HUES48 (cell line): ENCODE measurements at regions not wholly inside any gene's neighbourhood (a gene's known extent, or its start where the extent isn't known, plus 50 kb on each side); places are given as distances from the start of the nearest gene placed in this dataset.

Experiments used
- H3K27ac ChIP-seq: one replicate; pipeline ENCODE4 v1.7.0; 2013; ENCODE audit warnings: low read depth, low read length, inconsistent platforms
- H3K27me3 ChIP-seq: 2 replicates; pipeline ENCODE4 v1.6.1; 2013; ENCODE audit warnings: mild to moderate bottlenecking, low read length; ENCODE audit not compliant: control insufficient read depth, insufficient read depth
- H3K36me3 ChIP-seq: 2 replicates; pipeline ENCODE4 v1.6.1; 2013; ENCODE audit warnings: low read length; ENCODE audit not compliant: control insufficient read depth, insufficient read depth
- H3K4me1 ChIP-seq: 2 replicates; pipeline ENCODE4 v1.6.1; 2013; ENCODE audit warnings: mild to moderate bottlenecking, low read length; ENCODE audit not compliant: control insufficient read depth, insufficient read depth
- H3K4me3 ChIP-seq: 2 replicates; pipeline ENCODE4 v1.5.1; 2013; ENCODE audit warnings: mild to moderate bottlenecking, low read depth, low read length
- H3K9ac ChIP-seq: 2 replicates; pipeline ENCODE4 v1.6.1; 2013; ENCODE audit warnings: mild to moderate bottlenecking, low read depth, low read length, moderate library complexity
- H3K9me3 ChIP-seq: 2 replicates; pipeline ENCODE4 v1.6.1; 2013; ENCODE audit warnings: low read length; ENCODE audit not compliant: control insufficient read depth, insufficient read depth

DNA sequence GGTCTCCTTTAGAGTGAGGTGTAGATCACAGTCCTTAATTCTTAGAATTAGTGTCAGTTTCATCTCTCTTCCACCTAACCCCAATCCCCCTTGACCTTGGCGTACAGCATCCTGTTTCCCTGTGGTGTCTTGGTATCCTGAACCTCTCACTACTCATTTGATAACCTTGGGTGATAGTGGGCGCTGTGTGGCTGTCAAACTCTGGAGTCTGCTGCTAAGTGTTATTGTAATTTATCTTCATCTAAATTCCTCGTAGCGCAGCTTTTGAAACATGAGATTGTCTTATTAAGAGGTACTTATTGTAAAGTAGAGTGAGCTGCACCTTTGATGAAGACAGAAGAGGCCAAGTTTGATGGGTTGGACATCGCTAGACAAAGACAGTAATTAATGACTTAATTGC, 222.6 kb upstream of the SPRED2 start:
- Histone ChIP-seq H3K36me3 (no peaks in the 10 kb centered on the region), H3K9me3 (no peaks in the 10 kb centered on the region), H3K9ac (no peak overlapping the region), H3K27ac (no peak overlapping the region), H3K27me3 (no peaks in the 10 kb centered on the region), H3K4me1 (no peaks in the 10 kb centered on the region), H3K4me3 (no peak overlapping the region)

DNA sequence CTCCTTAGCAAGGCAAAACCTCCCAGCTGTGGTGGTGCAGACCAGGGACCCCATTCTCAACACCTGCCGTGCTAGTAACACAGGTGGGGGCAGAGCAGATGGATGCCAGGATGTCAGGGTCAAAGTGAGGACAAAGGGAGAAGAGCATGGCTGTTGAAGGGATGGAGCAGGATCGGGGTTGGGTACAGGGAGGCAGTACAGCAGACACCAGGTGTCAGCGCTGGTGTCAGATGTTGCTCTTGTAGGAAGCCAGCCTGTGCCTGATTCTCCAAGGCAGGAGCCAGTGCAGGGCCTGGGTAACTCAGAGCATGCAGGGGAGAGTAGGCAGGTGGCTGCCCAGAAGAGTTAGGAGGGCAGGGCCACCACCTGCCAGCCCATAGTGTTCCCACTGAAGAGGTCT, 222.1 kb upstream of the SPRED2 start:
- Histone ChIP-seq H3K27me3 (no peaks in the 10 kb centered on the region), H3K9me3 (no peaks in the 10 kb centered on the region), H3K36me3 (no peaks in the 10 kb centered on the region), H3K4me3 (no peak overlapping the region), H3K27ac (no peak overlapping the region), H3K4me1 (no peaks in the 10 kb centered on the region), H3K9ac (no peak overlapping the region)

DNA sequence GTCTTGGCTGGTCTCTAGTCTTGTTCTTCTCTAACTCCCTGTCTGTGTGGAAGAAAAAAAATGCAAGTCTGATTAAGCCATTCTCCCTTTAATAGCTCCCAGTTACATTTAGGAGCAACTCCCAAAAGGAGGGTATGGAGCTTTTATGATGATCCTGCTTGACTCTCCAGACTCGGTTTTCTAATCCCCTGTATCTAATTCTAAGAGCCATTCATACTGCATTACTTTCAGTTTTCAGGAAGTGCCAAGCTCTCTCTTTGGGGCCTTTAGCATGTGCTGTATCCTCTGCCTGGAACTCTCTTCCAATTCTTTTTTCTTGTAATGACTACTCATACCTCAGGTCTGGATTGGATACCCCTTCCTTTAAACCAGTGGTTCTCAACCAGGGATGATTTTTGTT, 219.7 kb upstream of the SPRED2 start:
- Histone ChIP-seq H3K9me3 (no peaks in the 10 kb centered on the region), H3K36me3 (no peaks in the 10 kb centered on the region), H3K4me1 (no peaks in the 10 kb centered on the region), H3K27ac (no peak overlapping the region), H3K27me3 (no peaks in the 10 kb centered on the region), H3K4me3 (no peak overlapping the region), H3K9ac (no peak overlapping the region)

DNA sequence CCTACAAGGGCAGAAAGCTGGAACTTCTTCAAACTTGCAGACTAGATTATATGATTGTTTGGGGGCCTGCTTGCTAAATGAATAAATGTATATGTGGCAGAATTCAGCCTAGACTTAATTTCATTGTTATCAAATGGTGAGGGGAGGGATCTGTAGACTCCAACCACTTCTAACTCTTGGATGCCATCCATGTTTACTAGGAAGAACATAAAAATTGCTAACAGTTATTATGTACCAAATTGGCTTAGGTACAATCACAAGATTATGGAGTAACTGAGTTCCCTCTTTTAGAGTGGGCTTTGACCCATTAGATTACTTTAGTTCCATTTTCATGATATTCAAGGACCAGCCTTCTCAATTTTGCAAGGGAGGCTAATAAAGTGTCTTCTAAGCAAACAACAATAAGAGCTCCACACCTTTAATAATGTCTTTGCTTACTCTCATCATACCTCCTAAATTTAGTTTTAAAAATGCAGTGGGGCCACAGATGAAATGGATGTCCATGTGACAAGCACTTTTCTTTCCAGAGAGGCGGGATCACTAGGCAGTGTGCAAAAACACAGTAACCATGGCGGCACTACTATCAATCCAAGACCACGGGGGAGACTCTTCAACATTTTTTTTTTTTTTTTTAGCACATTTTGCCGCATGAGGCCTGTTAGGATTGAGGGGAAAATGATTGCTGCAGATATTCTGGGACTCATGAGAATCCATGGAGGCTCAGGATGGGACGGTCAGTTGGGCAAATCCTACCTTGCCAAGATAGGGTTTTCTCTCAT, 217.6 kb upstream of the SPRED2 start:
- no peaks in the 10 kb centered on the region for H3K4me1 ChIP-seq
- no peaks in the 10 kb centered on the region for H3K9me3 ChIP-seq
- no peak overlapping the region for H3K27ac ChIP-seq
- H3K4me3 ChIP-seq = no peak overlapping the region
- no peaks in the 10 kb centered on the region for H3K36me3 ChIP-seq
- no peak overlapping the region for H3K9ac ChIP-seq
- no peaks in the 10 kb centered on the region for H3K27me3 ChIP-seq

DNA sequence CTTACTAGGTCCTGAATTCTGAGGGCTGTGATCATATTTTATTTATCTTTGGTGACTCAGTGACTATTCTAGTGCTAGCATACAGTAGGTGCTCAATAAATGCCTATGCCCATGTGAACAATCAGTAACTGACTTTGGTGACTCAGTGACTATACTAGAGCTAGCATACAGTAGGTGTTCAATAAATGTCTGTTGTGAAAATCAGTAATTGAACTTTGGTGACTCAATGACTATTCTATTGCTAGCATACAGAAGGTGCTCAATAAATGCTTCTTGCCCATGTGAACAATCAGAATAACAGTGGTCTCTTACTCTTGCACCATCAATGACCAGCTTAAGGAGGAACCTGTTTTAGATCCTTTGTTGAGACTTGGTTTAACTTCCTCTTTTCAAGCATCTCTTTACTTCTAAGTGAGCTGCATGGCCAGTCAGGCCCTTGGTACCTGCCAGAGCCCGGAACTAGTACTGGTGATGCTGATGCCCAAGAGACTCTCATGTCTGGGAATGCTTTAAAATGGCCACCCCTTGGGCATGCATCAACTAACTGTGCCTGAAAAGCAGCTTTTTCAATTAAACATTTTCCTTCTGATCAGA, 214.9 kb upstream of the SPRED2 start:
- no peaks in the 10 kb centered on the region for H3K36me3 ChIP-seq
- no peak overlapping the region for H3K4me3 ChIP-seq
- no peaks in the 10 kb centered on the region for H3K4me1 ChIP-seq
- no peaks in the 10 kb centered on the region for H3K9me3 ChIP-seq
- no peaks in the 10 kb centered on the region for H3K27me3 ChIP-seq
- no peak overlapping the region for H3K9ac ChIP-seq
- H3K27ac ChIP-seq = no peak overlapping the region

DNA sequence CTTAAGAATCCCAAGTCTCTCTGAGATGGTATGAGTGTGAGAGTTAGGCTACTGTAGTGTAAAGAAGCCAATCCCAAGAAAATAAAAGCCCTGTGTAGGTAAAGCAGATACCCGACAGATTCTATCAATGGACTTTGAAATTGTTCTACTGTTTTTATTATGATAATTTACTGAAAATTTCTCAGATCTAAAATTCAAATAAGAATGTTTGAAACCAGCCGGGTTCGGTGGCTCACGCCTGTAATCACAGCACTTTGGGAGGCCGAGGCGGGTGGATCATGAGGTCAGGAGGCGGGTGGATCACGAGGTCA, 208.3 kb upstream of the SPRED2 start:
- Histone ChIP-seq H3K27ac (no peak overlapping the region), H3K36me3 (no peaks in the 10 kb centered on the region), H3K27me3 (no peaks in the 10 kb centered on the region), H3K9ac (no peak overlapping the region), H3K9me3 (no peaks in the 10 kb centered on the region), H3K4me1 (0 out of 2 replicates have a peak, but pooled peaks cover 2% of the 10 kb centered on the region), H3K4me3 (no peak overlapping the region)

DNA sequence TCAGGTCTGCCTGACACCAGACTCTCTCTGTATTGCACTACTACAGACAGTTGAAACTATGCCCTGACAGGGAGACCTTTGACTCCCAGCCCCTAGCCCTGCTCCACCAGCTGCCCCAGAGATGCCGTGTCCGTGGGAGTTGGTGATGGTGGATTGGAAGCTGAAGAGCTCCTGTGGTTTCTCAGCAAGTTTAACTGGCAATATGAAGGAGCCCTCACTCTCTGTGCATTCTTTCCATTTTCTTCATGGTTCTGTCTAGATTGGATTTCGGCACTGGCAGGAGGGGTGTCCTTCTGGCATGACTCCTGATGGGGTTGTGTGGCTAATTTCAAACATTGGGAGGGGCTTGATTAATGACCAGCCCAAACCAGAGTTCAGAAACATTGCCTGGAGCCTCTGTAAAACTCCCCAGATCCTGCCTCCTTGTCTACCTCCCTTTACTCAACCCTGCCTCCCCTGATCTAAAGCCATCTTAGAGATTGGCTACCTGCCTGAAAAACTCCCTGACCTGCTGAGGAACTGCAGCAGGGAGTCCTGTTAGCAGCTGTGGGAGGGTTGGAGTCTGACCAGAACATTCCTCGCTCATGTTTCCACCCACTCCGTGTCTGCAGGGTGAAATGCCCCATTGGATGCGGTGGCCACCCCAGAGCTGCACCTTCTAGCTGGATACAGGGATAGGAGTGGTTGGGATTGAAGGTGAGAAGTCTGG, 206.9 kb upstream of the SPRED2 start:
- H3K27me3 ChIP-seq = no peaks in the 10 kb centered on the region
- no peak overlapping the region for H3K4me3 ChIP-seq
- H3K4me1 ChIP-seq = 0 out of 2 replicates have a peak, but pooled peaks cover 5% of the 10 kb centered on the region
- H3K27ac ChIP-seq = no peak overlapping the region
- H3K36me3 ChIP-seq = no peaks in the 10 kb centered on the region
- no peaks in the 10 kb centered on the region for H3K9me3 ChIP-seq
- H3K9ac ChIP-seq = no peak overlapping the region

DNA sequence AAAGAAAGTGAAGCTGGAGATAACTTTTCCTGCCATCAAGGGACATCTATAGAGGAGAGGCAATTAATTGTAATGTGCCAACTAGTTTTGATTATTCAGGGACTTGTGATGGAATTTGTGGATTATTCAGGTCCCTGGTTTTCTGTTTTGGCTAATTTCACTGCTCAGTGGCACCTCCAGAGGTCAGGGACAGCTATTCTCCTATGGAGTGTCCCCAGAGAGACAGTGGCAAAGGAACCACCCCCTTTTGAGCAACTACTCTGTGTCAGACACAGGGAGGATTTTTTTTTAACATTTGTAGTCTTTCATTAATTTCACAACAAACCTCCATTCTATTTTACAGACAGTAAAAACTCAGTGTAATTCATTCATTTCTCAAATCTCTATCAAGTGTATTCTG, 206.0 kb upstream of the SPRED2 start:
- H3K36me3 ChIP-seq = no peaks in the 10 kb centered on the region
- H3K9me3 ChIP-seq = no peaks in the 10 kb centered on the region
- H3K4me3 ChIP-seq = no peak overlapping the region
- no peak overlapping the region for H3K27ac ChIP-seq
- H3K27me3 ChIP-seq = no peaks in the 10 kb centered on the region
- no peak overlapping the region for H3K9ac ChIP-seq
- H3K4me1 ChIP-seq = 0 out of 2 replicates have a peak, but pooled peaks cover 5% of the 10 kb centered on the region

DNA sequence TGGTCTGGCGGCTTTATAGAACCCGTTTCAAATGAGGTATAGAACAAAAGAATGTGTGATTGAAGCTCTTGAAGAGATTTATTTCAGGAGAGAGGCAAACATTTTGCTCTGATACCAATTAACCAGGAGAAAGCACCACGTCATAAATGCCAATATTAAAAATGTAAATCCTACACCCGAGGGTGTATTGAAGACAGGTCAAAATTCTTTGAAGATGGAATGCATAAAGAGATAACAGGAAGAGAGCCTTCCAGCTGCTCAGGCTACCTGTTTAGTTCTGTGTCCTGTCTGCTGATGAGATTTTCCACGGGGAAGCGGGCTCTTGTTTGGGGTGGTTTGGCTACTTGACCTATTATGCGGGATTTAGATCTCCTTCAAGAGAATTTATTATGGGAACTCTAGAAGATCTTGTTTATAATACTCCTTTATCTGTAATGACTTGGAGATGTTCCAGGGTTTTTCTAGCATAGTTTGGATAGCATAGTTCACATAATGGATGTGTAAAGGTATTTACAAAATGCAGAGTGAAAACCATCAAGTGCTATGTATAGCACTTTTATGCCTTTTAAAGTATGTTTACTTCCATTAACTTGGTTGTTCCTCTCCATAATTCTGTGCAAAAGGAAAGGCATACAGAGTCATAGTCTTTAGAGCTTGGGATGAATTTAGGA, 204.5 kb upstream of the SPRED2 start:
- H3K4me1 ChIP-seq = 0 out of 2 replicates have a peak, but pooled peaks cover 5% of the 10 kb centered on the region
- H3K9me3 ChIP-seq = no peaks in the 10 kb centered on the region
- no peak overlapping the region for H3K4me3 ChIP-seq
- H3K9ac ChIP-seq = no peak overlapping the region
- H3K27ac ChIP-seq = no peak overlapping the region
- no peaks in the 10 kb centered on the region for H3K36me3 ChIP-seq
- no peaks in the 10 kb centered on the region for H3K27me3 ChIP-seq

DNA sequence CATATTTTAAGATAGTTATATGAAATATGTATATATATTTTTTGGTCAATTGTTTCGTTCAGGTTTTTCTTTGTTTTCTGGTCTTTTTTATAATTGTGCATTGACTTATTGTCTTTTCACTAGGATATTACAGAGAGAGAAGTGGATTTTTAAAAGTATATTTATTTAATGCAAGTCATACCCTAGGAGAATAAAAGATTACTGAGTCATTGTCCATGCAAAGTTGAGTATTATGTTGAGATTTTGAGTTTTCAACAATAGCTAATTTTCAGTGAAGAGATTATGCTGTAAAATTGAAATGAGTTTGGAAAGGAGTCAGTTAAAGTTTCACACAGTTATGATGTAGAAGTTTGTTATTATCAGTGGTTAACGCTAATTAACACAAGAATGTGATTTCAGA, 203.6 kb upstream of the SPRED2 start:
- H3K36me3 ChIP-seq = no peaks in the 10 kb centered on the region
- 0 out of 2 replicates have a peak, but pooled peaks cover 5% of the 10 kb centered on the region for H3K4me1 ChIP-seq
- no peak overlapping the region for H3K27ac ChIP-seq
- no peaks in the 10 kb centered on the region for H3K27me3 ChIP-seq
- H3K4me3 ChIP-seq = no peak overlapping the region
- no peaks in the 10 kb centered on the region for H3K9me3 ChIP-seq
- no peak overlapping the region for H3K9ac ChIP-seq

DNA sequence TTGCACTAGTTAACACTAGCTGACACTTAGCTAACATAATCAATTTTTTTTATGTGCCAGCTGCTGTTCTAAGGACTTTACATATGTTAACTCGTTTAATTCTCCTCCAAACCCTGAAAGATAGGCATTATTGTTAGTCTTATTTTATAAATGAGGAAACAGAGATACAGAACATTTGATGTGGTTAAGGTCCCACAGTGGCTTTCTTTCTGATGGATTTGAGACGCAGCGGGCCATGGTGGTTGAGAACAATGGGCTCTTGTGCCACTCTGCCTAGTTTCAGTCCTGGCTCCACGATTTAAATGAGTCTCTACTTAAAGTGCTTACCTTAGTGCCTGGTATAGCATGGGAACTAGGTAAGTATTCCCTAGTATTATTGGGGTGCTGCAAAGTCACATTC, 201.9 kb upstream of the SPRED2 start:
- Histone ChIP-seq H3K27ac (no peak overlapping the region), H3K27me3 (no peaks in the 10 kb centered on the region), H3K4me3 (no peak overlapping the region), H3K9ac (no peak overlapping the region), H3K4me1 (0 out of 2 replicates have a peak, but pooled peaks cover 5% of the 10 kb centered on the region), H3K9me3 (no peaks in the 10 kb centered on the region), H3K36me3 (no peaks in the 10 kb centered on the region)
